Sigmoid colon (tissue), 6 donors: ENCODE measurements at regions not wholly inside any gene's neighbourhood (a gene's known extent, or its start where the extent isn't known, plus 50 kb on each side); places are given as distances from the start of the nearest gene placed in this dataset.

ENCODE experiments used
- DNase-seq: peaks from one replicate; pipeline ENCODE4 v3.0.0-alpha.2; 2019
- H3K27ac ChIP-seq, 4 donors: fragments of 200-600 bp; sonication (generic); one replicate each; pipeline ENCODE4 v1.5.1; 2016 to 2019; ENCODE audit warnings: mild to moderate bottlenecking in 1 of 4
- H3K27me3 ChIP-seq, 3 donors: fragments of 200-600 bp; sonication (generic); one replicate each; pipeline ENCODE4 v1.5.1; 2019; ENCODE audit warnings: mild to moderate bottlenecking in 1 of 3
- H3K36me3 ChIP-seq, 4 donors: fragments of 200-600 bp; sonication (generic); one replicate each; pipeline ENCODE4 v1.5.1; 2016 to 2019
- H3K4me1 ChIP-seq, 4 donors: fragments of 200-600 bp; sonication (generic); one replicate each; pipeline ENCODE4 v1.5.1; 2017 to 2019
- H3K4me3 ChIP-seq, 4 donors: fragments of 200-600 bp; sonication (generic); one replicate each; pipeline ENCODE4 v1.5.1; 2017 to 2019; ENCODE audit warnings: mild to moderate bottlenecking in 2 of 4, moderate library complexity in 1 of 4
- H3K9me3 ChIP-seq, 4 donors: fragments of 200-600 bp in 3 of 4; sonication (generic) in 3 of 4; one replicate each; pipeline versions ENCODE4 v1.5.1 to v1.6.1; 2013 to 2019
- CTCF ChIP-seq, 4 experiments: fragments of 450-650 bp in 3 of 4; fragments of 200-600 bp in 1 of 4; IDR thresholded peaks; one replicate each; pipeline ENCODE4 v1.5.1; 2016 to 2019; ENCODE audit warnings: antibody characterized with exemption in 4 of 4, mild to moderate bottlenecking in 3 of 4, moderate library complexity in 2 of 4
- EP300 ChIP-seq, 4 donors: sonication (generic); formaldehyde crosslinking; IDR thresholded peaks; one replicate each; pipeline ENCODE4 v1.6.1; 2017; ENCODE audit warnings: antibody characterized with exemption in 4 of 4
- POLR2A ChIP-seq, 2 donors: fragments of 450-650 bp; IDR thresholded peaks; one replicate each; pipeline ENCODE4 v1.6.1; 2016; ENCODE audit warnings: antibody characterized with exemption in 2 of 2, mild to moderate bottlenecking in 2 of 2, moderate library complexity in 2 of 2
- POLR2AphosphoS5 ChIP-seq, 4 donors: sonication (generic); formaldehyde crosslinking; IDR thresholded peaks; one replicate each; pipeline ENCODE4 v1.6.1; 2017; ENCODE audit warnings: antibody characterized with exemption in 4 of 4
- WGBS, 2 donors: extraction: QIAGEN DNeasy Blood & Tissue Kit; methylation state at CpG; one replicate each; pipeline ENCODE4 v1.1.7; 2013; 5-methylcytosine and 5-hydroxymethylcytosine counted together
- intact Hi-C: fragments of 100-400 bp; cut with DNase I; formaldehyde crosslinking; loops from one replicate; pipeline ENCODE4 v1.15.1; 2023
- donor health status: healthy with polysubstance abuse.
- donor health status: healthy.

- intact Hi-C loops, result no loop called here
- Histone ChIP-seq H3K27me3 (no peaks in the 10 kb centered on the region), H3K36me3 (no peaks in the 10 kb centered on the region), H3K4me3 (no peak overlapping the region), H3K4me1 (no peaks in the 10 kb centered on the region), H3K9me3 (no peaks in the 10 kb centered on the region), H3K27ac (no peak overlapping the region)
- WGBS, 2 donors, result 76 to 80% methylated on average over 1 of the region's 1 CpG
- no peak for DNase-seq
- TF ChIP-seq CTCF (IDR thresholded peaks at IDR 0.05) (no peak), POLR2AphosphoS5 (IDR thresholded peaks at IDR 0.05) (no peak), POLR2A (IDR thresholded peaks at IDR 0.05) (no peak)
These were observed 214.7 kb upstream of the SGO1 start for GRCh38 chr3:20400686-20401085.

GRCh38 chr3:20400281-20400680, 214.3 kb upstream of the SGO1 start:
- WGBS, 2 donors, result 73 to 81% methylated on average over 2 of the region's 2 CpGs
- H3K27ac ChIP-seq, result no peak overlapping the region

GRCh38 chr3:20396335-20396734, 210.3 kb upstream of the SGO1 start:
- H3K9me3 ChIP-seq, result no peaks in the 10 kb centered on the region

More at GRCh38 chr3:20400281-20400680, 214.3 kb upstream of the SGO1 start:
- no peak for DNase-seq
- H3K4me1 ChIP-seq, result no peaks in the 10 kb centered on the region
- H3K36me3 ChIP-seq, result no peaks in the 10 kb centered on the region
- intact Hi-C loops, result no loop called here
- no peak for TF ChIP-seq CTCF (IDR thresholded peaks at IDR 0.05)
- no peak for TF ChIP-seq POLR2AphosphoS5 (IDR thresholded peaks at IDR 0.05)
- TF ChIP-seq POLR2A (IDR thresholded peaks at IDR 0.05), result no peak
- TF ChIP-seq EP300 (IDR thresholded peaks at IDR 0.05), result no peak
- no peaks in the 10 kb centered on the region for H3K9me3 ChIP-seq
- no peaks in the 10 kb centered on the region for H3K27me3 ChIP-seq
- H3K4me3 ChIP-seq, result no peak overlapping the region

GRCh38 chr3:20395692-20396091, 209.7 kb upstream of the SGO1 start:
- no peak for TF ChIP-seq EP300 (IDR thresholded peaks at IDR 0.05)
- TF ChIP-seq POLR2AphosphoS5 (IDR thresholded peaks at IDR 0.05), result no peak
- no peak for TF ChIP-seq POLR2A (IDR thresholded peaks at IDR 0.05)
- no peak for TF ChIP-seq CTCF (IDR thresholded peaks at IDR 0.05)
- 79 to 82% methylated on average over 4 of the region's 4 CpGs for WGBS, 2 donors
- Histone ChIP-seq H3K9me3 (no peaks in the 10 kb centered on the region), H3K4me1 (no peaks in the 10 kb centered on the region), H3K4me3 (no peak overlapping the region), H3K36me3 (no peaks in the 10 kb centered on the region), H3K27ac (no peak overlapping the region), H3K27me3 (no peaks in the 10 kb centered on the region)
- intact Hi-C loops, result no loop called here
- DNase-seq, result no peak

More at GRCh38 chr3:20396335-20396734, 210.3 kb upstream of the SGO1 start:
- no peak overlapping the region for H3K27ac ChIP-seq
- DNase-seq, result no peak
- TF ChIP-seq CTCF (IDR thresholded peaks at IDR 0.05), result no peak
- no peak for TF ChIP-seq POLR2AphosphoS5 (IDR thresholded peaks at IDR 0.05)
- TF ChIP-seq EP300 (IDR thresholded peaks at IDR 0.05), result no peak
- no peak for TF ChIP-seq POLR2A (IDR thresholded peaks at IDR 0.05)
- H3K27me3 ChIP-seq, result no peaks in the 10 kb centered on the region
- no peaks in the 10 kb centered on the region for H3K4me1 ChIP-seq
- no peaks in the 10 kb centered on the region for H3K36me3 ChIP-seq
- intact Hi-C loops, result no loop called here
- no peak overlapping the region for H3K4me3 ChIP-seq
- WGBS, 2 donors, result 73 to 81% methylated on average over 3 of the region's 3 CpGs

- H3K4me3 ChIP-seq, result no peak overlapping the region
- H3K27me3 ChIP-seq, result no peaks in the 10 kb centered on the region
- H3K27ac ChIP-seq, result no peak overlapping the region
- 67 to 77% methylated on average over 4 of the region's 4 CpGs for WGBS, 2 donors
- H3K9me3 ChIP-seq, result no peaks in the 10 kb centered on the region
- no peaks in the 10 kb centered on the region for H3K36me3 ChIP-seq
- no peak for DNase-seq
- TF ChIP-seq EP300 (IDR thresholded peaks at IDR 0.05), result no peak
- no peak for TF ChIP-seq POLR2AphosphoS5 (IDR thresholded peaks at IDR 0.05)
- TF ChIP-seq CTCF (IDR thresholded peaks at IDR 0.05), result no peak
- no peak for TF ChIP-seq POLR2A (IDR thresholded peaks at IDR 0.05)
- intact Hi-C loops, result no loop called here
- H3K4me1 ChIP-seq, result no peaks in the 10 kb centered on the region
These were observed 208.2 kb upstream of the SGO1 start for GRCh38 chr3:20394243-20394642.
